Lung (tissue), 11 donors: ENCODE measurements at regions not wholly inside any gene's neighbourhood (a gene's known extent, or its start where the extent isn't known, plus 50 kb on each side); places are given as distances from the start of the nearest gene placed in this dataset.

Experiments
- ATAC-seq: fragments of 200-7000 bp; cut with Tn5 transposase; one replicate; pipeline ENCODE4 v1.9.1; 2020; ENCODE audit warnings: moderate number of reproducible peaks; ENCODE audit not compliant: insufficient read depth, low FRiP score
- DNase-seq, 3 donors: peaks; one replicate each; pipeline ENCODE4 v3.0.0-alpha.2; 2013 to 2017
- H3K27ac ChIP-seq, 2 donors: one replicate each; pipeline ENCODE4 v1.5.1; 2013; ENCODE audit warnings: mild to moderate bottlenecking in 2 of 2, moderate library complexity in 2 of 2, control low read depth in 1 of 2, inconsistent platforms in 1 of 2, low read depth in 1 of 2, low read length in 1 of 2
- H3K27me3 ChIP-seq, 3 donors: one replicate each; pipeline ENCODE4 v1.5.1; 2013; ENCODE audit warnings: low read length in 2 of 3; ENCODE audit not compliant: control insufficient read depth in 3 of 3, insufficient read depth in 3 of 3
- H3K36me3 ChIP-seq, 4 donors: one replicate each; pipeline ENCODE4 v1.5.1; 2013; ENCODE audit warnings: low read length in 4 of 4, mild to moderate bottlenecking in 1 of 4, moderate library complexity in 1 of 4; ENCODE audit not compliant: control insufficient read depth in 4 of 4, insufficient read depth in 4 of 4
- H3K4me1 ChIP-seq, 5 donors: one replicate each; pipeline ENCODE4 v1.5.1; 2013; ENCODE audit warnings: low read length in 5 of 5, mild to moderate bottlenecking in 2 of 5, moderate library complexity in 1 of 5; ENCODE audit not compliant: control insufficient read depth in 5 of 5, insufficient read depth in 5 of 5
- H3K4me3 ChIP-seq: one replicate; pipeline ENCODE4 v1.5.1; 2013; ENCODE audit warnings: mild to moderate bottlenecking, control low read depth, moderate library complexity
- H3K9ac ChIP-seq, 2 donors: one replicate each; pipeline ENCODE4 v1.5.1; 2013; ENCODE audit warnings: low read length in 2 of 2, control low read depth in 1 of 2; ENCODE audit not compliant: insufficient read depth in 1 of 2
- H3K9me3 ChIP-seq, 4 donors: one replicate each; pipeline ENCODE4 v1.5.1; 2013; ENCODE audit warnings: low read length in 3 of 4, mild to moderate bottlenecking in 1 of 4, moderate library complexity in 1 of 4; ENCODE audit not compliant: control insufficient read depth in 4 of 4, insufficient read depth in 3 of 4
- CTCF ChIP-seq: IDR thresholded peaks from 2 replicates; pipeline ENCODE4 v1.5.1; 2012; ENCODE audit warnings: mild to moderate bottlenecking; ENCODE audit errors: control extremely low read depth, extremely low read depth
- WGBS, 2 donors: extraction: QIAGEN DNeasy Blood & Tissue Kit; methylation state at CpG; one replicate each; pipeline ENCODE4 v1.1.7; 2013; 5-methylcytosine and 5-hydroxymethylcytosine counted together
- donor health status: control.
- donor health status: control.
- donor health status: Bipolar disorder and iron deficiency.
- donor health status: healthy.
- donor health status: DM: yes; HTN: yes; CAD: no.

DNA sequence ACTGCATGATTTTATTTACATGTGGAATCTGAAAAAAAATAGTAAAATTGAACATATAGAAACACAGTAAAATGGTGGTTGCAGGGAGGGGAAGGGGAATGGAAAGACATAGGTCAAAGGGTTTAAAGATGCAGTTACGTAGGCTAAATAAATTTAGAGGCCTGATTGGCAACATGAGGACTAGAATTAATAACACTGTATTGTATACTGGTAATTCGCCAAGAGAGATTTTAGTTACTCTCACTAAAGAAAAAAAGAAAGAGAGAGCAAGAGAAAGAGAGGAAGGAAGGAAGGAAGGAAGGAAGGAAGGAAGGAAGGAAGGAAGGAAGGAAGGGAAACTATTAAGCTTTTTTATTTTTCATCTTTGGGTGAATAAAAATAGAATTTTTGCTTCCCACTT lies 488.1 kb downstream of the PCDH10 start:
- WGBS, 2 donors = 87 to 88% methylated on average over 2 of the region's 2 CpGs
- ATAC-seq (no peak), DNase-seq (no peak)
- Histone ChIP-seq H3K36me3 (no peaks in the 10 kb centered on the region), H3K4me1 (peaks cover 0 to 7% (median 0%) of the 10 kb centered on the region in 5 donors), H3K4me3 (no peak overlapping the region), H3K27me3 (no peaks in the 10 kb centered on the region), H3K9ac (no peak overlapping the region), H3K9me3 (peaks cover 0 to 5% (median 0%) of the 10 kb centered on the region in 4 donors), H3K27ac (no peak overlapping the region)
- no peak for TF ChIP-seq CTCF

DNA sequence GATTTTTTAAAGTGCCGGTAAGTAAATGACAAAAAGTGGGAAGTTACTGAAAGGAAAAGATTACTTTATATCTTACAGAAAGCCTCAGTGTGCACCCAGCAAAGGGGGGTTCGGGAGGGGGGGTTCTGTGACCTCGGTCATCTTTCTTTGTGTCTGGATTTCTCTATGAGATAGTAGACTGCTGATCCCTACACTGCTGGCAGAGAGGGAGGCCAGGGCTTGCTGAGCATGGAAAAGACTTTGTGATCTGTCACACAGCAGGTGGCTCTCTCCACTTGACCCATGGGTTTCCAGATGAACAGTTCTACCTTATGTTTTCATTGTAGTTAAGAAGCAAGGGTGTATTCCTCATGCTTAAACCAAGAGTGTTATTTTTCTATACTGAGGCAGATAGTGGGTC lies 475.6 kb downstream of the PCDH10 start:
- no peak for ATAC-seq
- no peak for TF ChIP-seq CTCF
- Histone ChIP-seq H3K27ac (no peak overlapping the region), H3K4me3 (no peak overlapping the region), H3K4me1 (peaks cover 0 to 7% (median 0%) of the 10 kb centered on the region in 5 donors), H3K9me3 (peaks cover 0 to 2% (median 0%) of the 10 kb centered on the region in 4 donors), H3K27me3 (no peaks in the 10 kb centered on the region), H3K36me3 (no peaks in the 10 kb centered on the region), H3K9ac (no peak overlapping the region)
- 18 to 31% methylated on average over 3 of the region's 3 CpGs for WGBS, 2 donors
- DNase-seq = no peak

GRCh38 chr4:133623847-133624246 lies 474.8 kb downstream of the PCDH10 start:
- no peak for TF ChIP-seq CTCF
- no peak overlapping the region for H3K9ac ChIP-seq
- peaks cover 0 to 9% (median 0%) of the 10 kb centered on the region in 5 donors for H3K4me1 ChIP-seq
- no peaks in the 10 kb centered on the region for H3K27me3 ChIP-seq
- no peak overlapping the region for H3K27ac ChIP-seq
- no peak for DNase-seq
- H3K4me3 ChIP-seq = no peak overlapping the region
- 53 to 65% methylated on average over 2 of the region's 2 CpGs for WGBS, 2 donors
- H3K9me3 ChIP-seq = peaks cover 0 to 2% (median 0%) of the 10 kb centered on the region in 4 donors
- no peak for ATAC-seq
- H3K36me3 ChIP-seq = no peaks in the 10 kb centered on the region

DNA sequence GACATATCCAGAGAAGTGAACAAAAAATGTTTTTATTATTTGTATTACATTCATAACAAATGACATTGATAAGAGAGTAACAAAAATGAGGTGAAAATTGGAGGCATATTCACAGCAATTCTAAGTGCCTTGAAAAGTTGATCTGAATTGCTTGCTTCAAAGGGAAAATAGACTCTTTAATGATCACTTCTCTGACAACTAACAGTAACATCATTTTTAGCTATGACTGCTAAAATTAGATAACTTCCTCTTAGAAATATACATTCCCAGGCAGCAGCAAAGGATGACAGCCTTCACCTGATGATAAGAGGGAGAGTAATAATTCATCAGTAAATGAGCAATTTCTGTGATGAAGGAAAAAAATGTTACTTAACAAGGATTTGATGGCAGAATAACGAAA lies 472.5 kb downstream of the PCDH10 start:
- H3K27ac ChIP-seq = no peak overlapping the region
- no peak overlapping the region for H3K4me3 ChIP-seq
- TF ChIP-seq CTCF = no peak
- ATAC-seq (no peak), DNase-seq (no peak)
- no peak overlapping the region for H3K9ac ChIP-seq
- WGBS, 2 donors = 58 to 71% methylated on average over 1 of the region's 1 CpG
- H3K36me3 ChIP-seq = no peaks in the 10 kb centered on the region
- H3K4me1 ChIP-seq = peaks cover 0 to 9% (median 0%) of the 10 kb centered on the region in 5 donors
- no peaks in the 10 kb centered on the region for H3K27me3 ChIP-seq
- H3K9me3 ChIP-seq = peaks cover 0 to 2% (median 0%) of the 10 kb centered on the region in 4 donors
